ENCODE measurements at regions not wholly inside any gene's neighbourhood (a gene's known extent, or its start where the extent isn't known, plus 50 kb on each side); places are given as distances from the start of the nearest gene placed in this dataset.

DNA sequence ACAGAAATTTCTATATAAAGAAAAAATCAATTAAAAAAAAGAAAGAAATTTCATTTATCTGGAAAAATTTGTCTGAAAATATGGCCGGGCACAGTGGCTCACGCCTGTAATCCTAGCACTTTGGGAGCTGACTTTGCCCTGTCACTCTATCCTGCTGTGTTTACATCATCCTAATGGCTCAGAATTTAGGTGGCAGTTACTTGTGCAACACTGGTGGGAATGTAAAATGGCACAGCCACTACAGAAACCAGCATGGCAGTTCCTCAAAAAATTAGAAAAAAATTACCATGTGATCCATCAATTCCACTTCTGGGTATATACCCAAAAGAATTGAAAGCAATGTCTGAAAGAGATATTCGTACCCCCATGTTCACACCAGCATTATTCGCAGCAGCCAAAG lies 405.2 kb upstream of the AUTS2 start:
- H3K36me3 ChIP-seq: no peaks in the 10 kb centered on the region
- TF ChIP-seq POLR2AphosphoS5 (IDR thresholded peaks at IDR 0.05) (no peak), POLR2A (IDR thresholded peaks at IDR 0.05; ENCODE audit: low read depth) (no peak), CTCF (IDR thresholded peaks at IDR 0.05) (no peak), EP300 (IDR thresholded peaks at IDR 0.05) (no peak)
- intact Hi-C loops (cut with DNase I): no loop called here
- no peak for DNase-seq (ENCODE audit: extremely low spot score)
- H3K27ac ChIP-seq (replicated peaks in 1 of 4): no peak overlapping the region
- no peaks in the 10 kb centered on the region for H3K27me3 ChIP-seq
- no peak overlapping the region for H3K4me3 ChIP-seq
- H3K4me1 ChIP-seq: no peaks in the 10 kb centered on the region
- no peaks in the 10 kb centered on the region for H3K9me3 ChIP-seq
- WGBS: 92% methylated on average over 4 of the region's 4 CpGs

- no peak for TF ChIP-seq POLR2A (IDR thresholded peaks at IDR 0.05; ENCODE audit: low read depth)
- TF ChIP-seq CTCF (IDR thresholded peaks at IDR 0.05): no peak
- no peak for TF ChIP-seq EP300 (IDR thresholded peaks at IDR 0.05)
- no peak for TF ChIP-seq POLR2AphosphoS5 (IDR thresholded peaks at IDR 0.05)
- Histone ChIP-seq H3K9me3 (no peaks in the 10 kb centered on the region), H3K27me3 (no peaks in the 10 kb centered on the region), H3K4me1 (no peaks in the 10 kb centered on the region), H3K4me3 (no peak overlapping the region), H3K36me3 (no peaks in the 10 kb centered on the region), H3K27ac (replicated peaks in 1 of 4) (no peak overlapping the region)
- intact Hi-C loops (cut with DNase I): no loop called here
- no peak for DNase-seq (ENCODE audit: extremely low spot score)
- 88% methylated on average over 1 of the region's 1 CpG for WGBS
Observed at GRCh38 chr7:69196593-69196992, 401.7 kb upstream of the AUTS2 start.

- Histone ChIP-seq H3K9me3 (no peaks in the 10 kb centered on the region), H3K36me3 (no peaks in the 10 kb centered on the region), H3K27ac (replicated peaks in 1 of 4) (no peak overlapping the region), H3K4me3 (no peak overlapping the region), H3K4me1 (no peaks in the 10 kb centered on the region), H3K27me3 (no peaks in the 10 kb centered on the region)
- DNase-seq (ENCODE audit: extremely low spot score): no peak
- WGBS: 93% methylated on average over 1 of the region's 1 CpG
- no peak for TF ChIP-seq EP300 (IDR thresholded peaks at IDR 0.05)
- no peak for TF ChIP-seq CTCF (IDR thresholded peaks at IDR 0.05)
- no peak for TF ChIP-seq POLR2AphosphoS5 (IDR thresholded peaks at IDR 0.05)
- TF ChIP-seq POLR2A (IDR thresholded peaks at IDR 0.05; ENCODE audit: low read depth): no peak
- intact Hi-C loops (cut with DNase I): no loop called here
Observed at GRCh38 chr7:69198250-69198649, 400.0 kb upstream of the AUTS2 start.

GRCh38 chr7:69199041-69199440 lies 399.2 kb upstream of the AUTS2 start:
- Histone ChIP-seq H3K36me3 (no peaks in the 10 kb centered on the region), H3K4me3 (no peak overlapping the region), H3K9me3 (no peaks in the 10 kb centered on the region), H3K27me3 (no peaks in the 10 kb centered on the region), H3K4me1 (no peaks in the 10 kb centered on the region), H3K27ac (replicated peaks in 1 of 4) (no peak overlapping the region)
- 84% methylated on average over 5 of the region's 5 CpGs for WGBS
- TF ChIP-seq POLR2AphosphoS5 (IDR thresholded peaks at IDR 0.05) (no peak), CTCF (IDR thresholded peaks at IDR 0.05) (no peak), EP300 (IDR thresholded peaks at IDR 0.05) (no peak), POLR2A (IDR thresholded peaks at IDR 0.05; ENCODE audit: low read depth) (no peak)
- DNase-seq (ENCODE audit: extremely low spot score): no peak
- intact Hi-C loops (cut with DNase I): no loop called here

- 50% methylated on average over 1 of the region's 1 CpG for WGBS
- no peaks in the 10 kb centered on the region for H3K27me3 ChIP-seq
- H3K4me1 ChIP-seq: no peaks in the 10 kb centered on the region
- intact Hi-C loops (cut with DNase I): no loop called here
- H3K27ac ChIP-seq (replicated peaks in 1 of 4): no peak overlapping the region
- DNase-seq (ENCODE audit: extremely low spot score): no peak
- H3K4me3 ChIP-seq: no peak overlapping the region
- TF ChIP-seq POLR2AphosphoS5 (IDR thresholded peaks at IDR 0.05): no peak
- TF ChIP-seq CTCF (IDR thresholded peaks at IDR 0.05): no peak
- TF ChIP-seq EP300 (IDR thresholded peaks at IDR 0.05): no peak
- TF ChIP-seq POLR2A (IDR thresholded peaks at IDR 0.05; ENCODE audit: low read depth): no peak
- no peaks in the 10 kb centered on the region for H3K36me3 ChIP-seq
- H3K9me3 ChIP-seq: no peaks in the 10 kb centered on the region
Observed at GRCh38 chr7:69199661-69200060, 398.6 kb upstream of the AUTS2 start.

Measured in esophagus muscularis mucosa (tissue), 4 donors.